H9 (cell line): ENCODE measurements at regions not wholly inside any gene's neighbourhood (a gene's known extent, or its start where the extent isn't known, plus 50 kb on each side); places are given as distances from the start of the nearest gene placed in this dataset.

Source experiments
- DNase-seq: peaks from one replicate; pipeline ENCODE4 v3.0.0-alpha.2; 2017
- H2AFZ ChIP-seq: one replicate; pipeline ENCODE4 v1.6.1; 2013; ENCODE audit warnings: mild to moderate bottlenecking, low read length, control low read depth, moderate library complexity
- H2AK5ac ChIP-seq: 2 replicates; pipeline ENCODE4 v1.6.1; 2013; ENCODE audit warnings: low read length, control low read depth, mixed read lengths; ENCODE audit not compliant: insufficient read length
- H2BK120ac ChIP-seq: one replicate; pipeline ENCODE4 v1.6.1; 2013; ENCODE audit warnings: low read depth, mild to moderate bottlenecking, low read length, control low read depth, inconsistent platforms; ENCODE audit not compliant: poor library complexity, severe bottlenecking
- H2BK12ac ChIP-seq: 2 replicates; pipeline ENCODE4 v1.6.1; 2013; ENCODE audit warnings: low read length, control low read depth, mixed read lengths, low read depth; ENCODE audit not compliant: insufficient read length
- H2BK15ac ChIP-seq: 2 replicates; pipeline ENCODE4 v1.6.1; 2013; ENCODE audit warnings: low read depth, low read length, control low read depth
- H2BK20ac ChIP-seq: one replicate; pipeline ENCODE4 v1.6.1; 2013; ENCODE audit warnings: low read depth, mild to moderate bottlenecking, low read length, control low read depth, inconsistent platforms; ENCODE audit not compliant: poor library complexity, severe bottlenecking
- H2BK5ac ChIP-seq: 2 replicates; pipeline ENCODE4 v1.6.1; 2013; ENCODE audit warnings: low read length, control low read depth, mixed read lengths; ENCODE audit not compliant: insufficient read length
- H3K14ac ChIP-seq: 2 replicates; pipeline ENCODE4 v1.6.1; 2013; ENCODE audit warnings: low read length, control low read depth; ENCODE audit not compliant: insufficient read depth
- H3K18ac ChIP-seq: 2 replicates; pipeline ENCODE4 v1.6.1; 2013; ENCODE audit warnings: low read depth, mild to moderate bottlenecking, mixed read lengths, low read length, control low read depth; ENCODE audit not compliant: insufficient read length
- H3K23ac ChIP-seq: 2 replicates; pipeline ENCODE4 v1.6.1; 2013; ENCODE audit warnings: low read length, control low read depth, mixed read lengths, low read depth; ENCODE audit not compliant: insufficient read length
- H3K23me2 ChIP-seq: 2 replicates; pipeline ENCODE4 v1.6.1; 2013; ENCODE audit warnings: low read depth, mild to moderate bottlenecking, mixed read lengths, low read length, control low read depth; ENCODE audit not compliant: insufficient read length, poor library complexity, severe bottlenecking
- H3K27ac ChIP-seq: 2 replicates; pipeline ENCODE4 v1.5.1; 2013; ENCODE audit warnings: low read length, control low read depth, mixed read lengths, low read depth; ENCODE audit not compliant: insufficient read length
- H3K27me3 ChIP-seq: 2 replicates; pipeline ENCODE4 v1.6.1; 2013; ENCODE audit warnings: low read length, control low read depth, inconsistent platforms; ENCODE audit not compliant: insufficient read depth
- H3K4ac ChIP-seq: 2 replicates; pipeline ENCODE4 v1.6.1; 2013; ENCODE audit warnings: low read depth, mild to moderate bottlenecking, control low read depth, inconsistent platforms, low read length, moderate library complexity
- H3K4me1 ChIP-seq: 2 replicates; pipeline ENCODE4 v1.6.1; 2013; ENCODE audit warnings: low read length, control low read depth, inconsistent platforms; ENCODE audit not compliant: insufficient read depth
- H3K4me2 ChIP-seq: 2 replicates; pipeline ENCODE4 v1.6.1; 2013; ENCODE audit warnings: low read length, control low read depth, mixed read lengths; ENCODE audit not compliant: insufficient read length, insufficient read depth
- H3K56ac ChIP-seq: 2 replicates; pipeline ENCODE4 v1.6.1; 2013; ENCODE audit warnings: low read depth, mild to moderate bottlenecking, mixed read lengths, low read length, control low read depth; ENCODE audit not compliant: insufficient read length
- H3K79me1 ChIP-seq: 2 replicates; pipeline ENCODE4 v1.6.1; 2013; ENCODE audit warnings: low read depth, mild to moderate bottlenecking, moderate library complexity, low read length, control low read depth, inconsistent platforms; ENCODE audit not compliant: insufficient read depth, poor library complexity, severe bottlenecking
- H3K79me2 ChIP-seq: 2 replicates; pipeline ENCODE4 v1.6.1; 2013; ENCODE audit warnings: low read length, control low read depth, inconsistent platforms; ENCODE audit not compliant: insufficient read depth
- H3K9ac ChIP-seq: 2 replicates; pipeline ENCODE4 v1.6.1; 2013; ENCODE audit warnings: low read length, control low read depth, mixed read lengths; ENCODE audit not compliant: insufficient read length; ENCODE audit errors: extremely low read depth
- H3K9me3 ChIP-seq: one replicate; pipeline ENCODE4 v1.6.1; 2013; ENCODE audit warnings: low read depth, low read length, inconsistent platforms; ENCODE audit not compliant: control insufficient read depth
- H3T11ph ChIP-seq: one replicate; pipeline ENCODE4 v1.6.1; 2013; ENCODE audit warnings: mild to moderate bottlenecking, low read length, control low read depth, inconsistent platforms
- H4K20me1 ChIP-seq: one replicate; pipeline ENCODE4 v1.6.1; 2013; ENCODE audit not compliant: control insufficient read depth, insufficient read length, insufficient read depth
- H4K5ac ChIP-seq: 2 replicates; pipeline ENCODE4 v1.6.1; 2013; ENCODE audit warnings: low read depth, mild to moderate bottlenecking, mixed read lengths, low read length, control low read depth; ENCODE audit not compliant: insufficient read length
- H4K8ac ChIP-seq: replicated peaks from 2 replicates; pipeline ENCODE4 v1.6.1; 2013; ENCODE audit warnings: low read length, control low read depth, mixed read lengths, low read depth; ENCODE audit not compliant: insufficient read length
- H4K91ac ChIP-seq: 2 replicates; pipeline ENCODE4 v1.6.1; 2013; ENCODE audit warnings: low read depth, mild to moderate bottlenecking, moderate library complexity, mixed read lengths, low read length, control low read depth; ENCODE audit not compliant: insufficient read length
- H3K27ac Mint-ChIP-seq, 3 experiments: 2 replicates in 2 of 3; 3 replicates in 1 of 3; pipeline ENCODE4 v1.8.0; 2020 to 2021; ENCODE audit warnings: mixed read lengths in 3 of 3, mild to moderate bottlenecking in 1 of 3, moderate library complexity in 1 of 3
- H3K27me3 Mint-ChIP-seq: 2 replicates; pipeline ENCODE4 v1.8.0; 2021; ENCODE audit warnings: low read depth, mild to moderate bottlenecking, moderate library complexity, mixed read lengths
- H3K36me3 Mint-ChIP-seq, 3 experiments: 2 replicates in 2 of 3; 3 replicates in 1 of 3; pipeline ENCODE4 v1.8.0; 2020 to 2021; ENCODE audit warnings: low read depth in 3 of 3, mixed read lengths in 3 of 3; ENCODE audit not compliant: insufficient read depth in 1 of 3
- H3K4me1 Mint-ChIP-seq, 2 experiments: 2 replicates each; pipeline ENCODE4 v1.8.0; 2020; ENCODE audit warnings: mixed read lengths in 2 of 2
- H3K4me3 Mint-ChIP-seq, 2 experiments: 2 replicates in 1 of 2; 3 replicates in 1 of 2; pipeline ENCODE4 v1.8.0; 2020 to 2021; ENCODE audit warnings: mild to moderate bottlenecking in 2 of 2, mixed read lengths in 2 of 2, moderate library complexity in 1 of 2
- H3K9me3 Mint-ChIP-seq, 2 experiments: 2 replicates in 1 of 2; 3 replicates in 1 of 2; pipeline ENCODE4 v1.8.0; 2020; ENCODE audit warnings: mild to moderate bottlenecking in 2 of 2, mixed read lengths in 2 of 2, moderate library complexity in 1 of 2
- WGBS: extraction: QIAGEN DNeasy Blood & Tissue Kit; methylation state at CpG from one replicate; pipeline ENCODE4 v1.1.7; 2013; ENCODE audit warnings: missing lambda C conversion rate, low lambda C conversion rate, mixed read lengths; ENCODE audit not compliant: insufficient read length; ENCODE audit errors: extremely low coverage; 5-methylcytosine and 5-hydroxymethylcytosine counted together
- TF ChIP-seq, protein P1 (sequence below): fragments of 200-600 bp; sonication (generic); conservative IDR thresholded peaks from 3 replicates; pipeline ENCODE4 v1.8.0; 2021; ENCODE audit warnings: antibody characterized with exemption, mild to moderate bottlenecking

DNA sequence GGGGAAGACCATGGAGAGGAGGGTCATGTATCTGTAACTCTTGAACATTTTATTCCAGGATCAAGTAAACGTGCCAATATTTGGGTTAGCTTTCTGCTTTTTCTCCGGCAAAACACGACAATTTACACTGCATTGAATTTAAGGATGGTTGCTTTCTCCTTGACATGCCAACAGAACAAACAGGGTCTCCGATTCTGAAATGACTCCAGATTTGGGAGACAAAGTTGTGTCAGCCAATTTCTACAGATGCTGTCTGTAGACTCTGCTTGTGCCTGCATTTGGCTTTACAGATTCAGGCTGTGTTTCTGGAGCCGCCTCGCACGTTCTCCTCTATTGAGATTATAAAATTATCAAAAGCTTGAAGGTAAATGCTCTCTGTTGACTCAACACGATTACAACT, 207.0 kb downstream of the ASMT start:
- Histone ChIP-seq H2AFZ (no peak overlapping the region), H3K4me1 (no peaks in the 10 kb centered on the region), H3K4me2 (no peak overlapping the region), H4K5ac (no peak overlapping the region), H2BK5ac (no peak overlapping the region), H4K8ac (no peak overlapping the region), H2AK5ac (no peak overlapping the region), H2BK15ac (no peak overlapping the region), H3K9me3 (no peaks in the 10 kb centered on the region), H3K56ac (no peak overlapping the region), H3K14ac (no peak overlapping the region), H3K9ac (no peak overlapping the region), H3K4ac (no peak overlapping the region), H3K79me2 (no peaks in the 10 kb centered on the region), H3K18ac (no peak overlapping the region), H3K79me1 (no peaks in the 10 kb centered on the region), H3K23ac (no peak overlapping the region), H2BK120ac (no peak overlapping the region), H3T11ph (no peak overlapping the region), H2BK20ac (no peak overlapping the region), H4K20me1 (no peaks in the 10 kb centered on the region), H4K91ac (no peak overlapping the region), H2BK12ac (no peak overlapping the region), H3K23me2 (no peaks in the 10 kb centered on the region), H3K27ac (no peak overlapping the region), H3K27me3 (no peaks in the 10 kb centered on the region)
- Mint-ChIP-seq H3K9me3 (peaks cover 7 to 9% of the 10 kb centered on the region in 2 experiments; a peak in 4 of 5 replicates), H3K4me1 (no peaks in the 10 kb centered on the region; a peak in 1 of 4 replicates), H3K4me3 (no peak overlapping the region), H3K27me3 (peaks cover 2% of the 10 kb centered on the region; the same call in 1 of the 2 replicates), H3K27ac (no peak overlapping the region; a peak in 1 of 7 replicates), H3K36me3 (peaks cover 0 to 21% (median 4%) of the 10 kb centered on the region in 3 experiments; a peak in 4 of 7 replicates)
- WGBS = no CpG with 5 or more reads among the region's 8 CpGs
- no peak for DNase-seq
- TF ChIP-seq, protein P1, sequence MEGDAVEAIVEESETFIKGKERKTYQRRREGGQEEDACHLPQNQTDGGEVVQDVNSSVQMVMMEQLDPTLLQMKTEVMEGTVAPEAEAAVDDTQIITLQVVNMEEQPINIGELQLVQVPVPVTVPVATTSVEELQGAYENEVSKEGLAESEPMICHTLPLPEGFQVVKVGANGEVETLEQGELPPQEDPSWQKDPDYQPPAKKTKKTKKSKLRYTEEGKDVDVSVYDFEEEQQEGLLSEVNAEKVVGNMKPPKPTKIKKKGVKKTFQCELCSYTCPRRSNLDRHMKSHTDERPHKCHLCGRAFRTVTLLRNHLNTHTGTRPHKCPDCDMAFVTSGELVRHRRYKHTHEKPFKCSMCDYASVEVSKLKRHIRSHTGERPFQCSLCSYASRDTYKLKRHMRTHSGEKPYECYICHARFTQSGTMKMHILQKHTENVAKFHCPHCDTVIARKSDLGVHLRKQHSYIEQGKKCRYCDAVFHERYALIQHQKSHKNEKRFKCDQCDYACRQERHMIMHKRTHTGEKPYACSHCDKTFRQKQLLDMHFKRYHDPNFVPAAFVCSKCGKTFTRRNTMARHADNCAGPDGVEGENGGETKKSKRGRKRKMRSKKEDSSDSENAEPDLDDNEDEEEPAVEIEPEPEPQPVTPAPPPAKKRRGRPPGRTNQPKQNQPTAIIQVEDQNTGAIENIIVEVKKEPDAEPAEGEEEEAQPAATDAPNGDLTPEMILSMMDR = no peak
